EH (cell line): ENCODE measurements at regions not wholly inside any gene's neighbourhood (a gene's known extent, or its start where the extent isn't known, plus 50 kb on each side); places are given as distances from the start of the nearest gene placed in this dataset.

ENCODE experiments used
- DNase-seq: peaks from one replicate; pipeline ENCODE4 v3.0.0-alpha.2; 2015; ENCODE audit warnings: low read depth

DNA sequence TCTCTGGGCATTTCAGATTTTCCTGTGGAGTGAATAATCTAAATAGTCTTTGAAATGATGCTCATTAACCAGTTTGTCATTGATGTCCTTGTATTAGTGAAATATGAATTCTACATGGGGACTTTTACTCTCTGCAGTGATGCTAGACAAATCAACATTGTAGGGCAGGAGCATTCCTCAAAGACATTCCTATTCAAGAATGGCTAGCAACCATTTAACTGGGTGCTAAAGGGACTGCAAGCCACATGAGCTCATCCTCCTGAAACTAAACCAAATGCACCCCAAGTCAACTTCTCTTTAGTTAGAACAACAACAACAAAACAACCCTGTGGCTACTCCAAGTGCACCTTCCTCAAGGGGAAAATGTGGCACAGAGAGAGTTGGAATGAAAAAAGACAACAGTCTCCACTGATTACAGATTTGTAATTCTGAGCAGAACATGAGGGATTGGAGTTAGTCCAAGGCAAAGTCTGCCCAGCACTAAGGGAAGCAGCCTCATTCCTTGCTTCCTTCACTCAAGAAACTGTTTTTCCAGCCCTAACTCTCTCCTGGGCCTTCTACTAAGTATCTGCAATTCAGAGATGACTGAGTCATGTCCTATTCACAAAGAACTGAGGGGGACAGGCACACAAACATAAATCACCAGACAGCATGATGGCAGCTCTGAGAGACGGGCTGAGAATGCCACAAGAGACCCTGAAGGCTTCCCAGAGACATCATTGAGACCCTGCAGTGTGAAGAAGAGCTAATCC is 82.0 kb upstream of the WWC1 start:
- peak; percentile 22 for DNase-seq

DNA sequence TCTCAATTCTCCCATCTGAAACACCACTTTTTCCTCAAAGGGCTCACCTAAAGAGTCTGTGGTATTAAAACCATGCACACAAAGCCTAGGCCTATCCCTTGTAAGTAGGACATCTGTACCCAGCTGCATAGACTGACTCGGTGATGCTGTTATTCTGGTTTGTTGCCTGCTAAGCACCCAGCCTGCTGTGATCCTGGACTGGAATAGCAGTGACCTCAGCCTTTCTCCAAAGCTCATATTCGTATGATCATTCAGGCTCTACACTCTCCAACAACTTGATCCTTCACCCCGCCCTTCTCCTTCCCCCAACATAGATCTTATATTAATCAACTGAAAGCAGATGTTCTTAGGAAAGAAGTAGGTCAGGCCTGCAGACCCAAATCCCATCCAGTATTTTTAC is 81.4 kb upstream of the WWC1 start:
- DNase-seq = no peak

DNA sequence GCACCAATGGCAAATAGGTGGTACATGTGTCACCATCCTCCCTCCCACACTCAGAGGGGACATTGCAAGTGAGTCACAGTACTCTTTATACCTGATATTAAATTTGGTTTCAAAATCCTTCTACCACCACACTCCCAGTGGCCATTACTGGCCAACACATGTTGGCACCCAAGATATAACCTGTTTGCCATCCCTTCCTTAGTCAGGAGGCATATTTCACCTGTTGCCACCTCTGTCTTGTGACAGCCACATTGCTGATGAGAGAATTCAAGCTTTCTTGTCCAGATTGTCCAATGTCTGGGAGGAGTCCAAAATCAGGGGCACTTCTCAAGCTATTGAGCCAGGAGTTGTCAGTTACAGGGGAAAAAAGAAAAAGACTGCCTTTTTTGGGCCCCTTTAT is 80.2 kb upstream of the WWC1 start:
- DNase-seq = no peak

GRCh38 chr5:168211936-168212335 is 79.5 kb upstream of the WWC1 start:
- no peak for DNase-seq

DNA sequence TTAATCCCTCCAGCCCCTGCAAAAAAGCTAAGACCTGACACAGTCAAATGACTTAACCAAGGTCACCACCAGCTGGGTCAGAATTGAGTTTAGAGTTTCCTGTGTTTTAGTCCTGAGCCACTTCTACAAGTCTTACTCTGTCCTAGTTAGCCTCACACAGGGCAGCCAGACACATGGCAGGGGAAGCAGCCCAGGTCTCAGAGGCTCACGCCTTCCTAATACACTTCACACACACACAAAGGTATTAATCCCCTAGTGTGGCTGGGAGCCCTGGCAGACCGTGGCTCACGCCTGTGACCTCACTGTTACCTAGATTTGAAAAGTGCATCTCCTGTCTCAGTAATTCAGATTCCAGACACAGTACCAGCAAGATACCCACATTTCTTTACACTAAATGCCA is 77.4 kb upstream of the WWC1 start:
- no peak for DNase-seq

DNA sequence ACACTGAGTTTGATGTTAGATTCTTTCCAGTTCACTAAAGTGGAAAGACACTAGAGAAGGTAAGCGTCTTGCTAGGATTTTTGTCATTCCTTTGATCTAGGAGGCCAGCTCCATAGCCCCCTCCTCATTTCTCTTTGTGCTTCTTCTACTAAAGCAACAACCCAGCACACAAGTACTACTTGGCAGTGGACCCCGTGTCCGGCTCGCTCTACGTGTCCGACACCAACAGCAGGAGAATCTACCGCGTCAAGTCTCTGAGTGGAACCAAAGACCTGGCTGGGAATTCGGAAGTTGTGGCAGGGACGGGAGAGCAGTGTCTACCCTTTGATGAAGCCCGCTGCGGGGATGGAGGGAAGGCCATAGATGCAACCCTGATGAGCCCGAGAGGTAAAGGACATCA is 76.6 kb upstream of the WWC1 start:
- DNase-seq = no peak

DNA sequence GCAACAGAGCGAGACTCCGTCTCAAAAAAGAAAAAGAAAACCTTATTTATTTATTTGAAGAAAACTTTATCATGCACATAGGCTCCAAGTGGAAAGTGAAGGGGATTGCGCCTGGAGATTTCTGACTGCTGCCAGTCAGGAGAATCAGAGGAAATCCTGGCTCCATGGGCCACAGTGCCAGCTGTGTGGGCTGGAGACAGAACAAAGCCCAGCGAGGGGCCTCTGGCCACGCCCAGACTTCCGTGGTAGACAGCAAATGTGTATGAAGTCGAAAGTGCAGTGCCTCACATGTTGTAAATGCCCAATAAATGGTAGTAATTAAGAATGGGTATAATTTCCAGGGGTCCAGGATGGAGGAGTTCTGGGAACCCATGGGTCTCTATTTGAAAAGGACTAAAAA is 75.8 kb upstream of the WWC1 start:
- no peak for DNase-seq

- no peak for DNase-seq
Observed at GRCh38 chr5:168216989-168217388, 74.5 kb upstream of the WWC1 start.

DNA sequence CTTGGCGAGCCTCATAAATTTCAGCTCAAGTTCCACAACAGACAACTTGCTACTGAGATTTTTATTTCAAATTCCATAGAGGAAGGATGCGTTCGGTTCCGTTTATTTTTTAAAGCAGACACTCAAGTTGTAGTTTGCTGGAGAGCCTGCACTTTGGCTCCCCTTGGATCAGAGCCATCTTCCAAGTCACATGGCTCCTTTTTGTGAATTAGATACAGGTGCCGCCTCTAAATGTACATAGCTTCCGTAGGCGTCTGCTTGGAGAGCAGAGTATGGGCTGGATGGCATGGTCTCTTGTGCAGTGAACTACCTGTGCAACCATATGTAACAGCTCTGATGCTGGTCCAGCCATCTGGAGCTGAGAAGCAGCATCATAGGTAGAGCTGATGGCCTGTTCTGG is 73.9 kb upstream of the WWC1 start:
- DNase-seq = no peak

DNA sequence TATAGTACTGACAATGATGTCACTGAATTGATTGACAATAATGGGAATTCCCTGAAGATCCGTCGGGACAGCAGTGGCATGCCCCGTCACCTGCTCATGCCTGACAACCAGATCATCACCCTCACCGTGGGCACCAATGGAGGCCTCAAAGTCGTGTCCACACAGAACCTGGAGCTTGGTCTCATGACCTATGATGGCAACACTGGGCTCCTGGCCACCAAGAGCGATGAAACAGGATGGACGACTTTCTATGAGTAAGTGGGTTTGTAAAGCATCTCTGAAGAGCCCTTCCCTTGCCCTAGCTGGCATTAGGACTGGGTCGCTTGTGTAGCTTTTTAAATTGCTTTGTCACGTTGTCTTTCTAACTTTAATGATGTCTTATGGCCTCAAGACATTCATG is 72.7 kb upstream of the WWC1 start:
- DNase-seq = no peak

GRCh38 chr5:168219515-168220410 is 71.7 kb upstream of the WWC1 start:
- peak; percentile 74 for DNase-seq

GRCh38 chr5:168224085-168224484 is 67.4 kb upstream of the WWC1 start:
- DNase-seq = no peak

GRCh38 chr5:168226012-168226411 is 65.4 kb upstream of the WWC1 start:
- DNase-seq = no peak

GRCh38 chr5:168227001-168227400 is 64.4 kb upstream of the WWC1 start:
- no peak for DNase-seq

DNA sequence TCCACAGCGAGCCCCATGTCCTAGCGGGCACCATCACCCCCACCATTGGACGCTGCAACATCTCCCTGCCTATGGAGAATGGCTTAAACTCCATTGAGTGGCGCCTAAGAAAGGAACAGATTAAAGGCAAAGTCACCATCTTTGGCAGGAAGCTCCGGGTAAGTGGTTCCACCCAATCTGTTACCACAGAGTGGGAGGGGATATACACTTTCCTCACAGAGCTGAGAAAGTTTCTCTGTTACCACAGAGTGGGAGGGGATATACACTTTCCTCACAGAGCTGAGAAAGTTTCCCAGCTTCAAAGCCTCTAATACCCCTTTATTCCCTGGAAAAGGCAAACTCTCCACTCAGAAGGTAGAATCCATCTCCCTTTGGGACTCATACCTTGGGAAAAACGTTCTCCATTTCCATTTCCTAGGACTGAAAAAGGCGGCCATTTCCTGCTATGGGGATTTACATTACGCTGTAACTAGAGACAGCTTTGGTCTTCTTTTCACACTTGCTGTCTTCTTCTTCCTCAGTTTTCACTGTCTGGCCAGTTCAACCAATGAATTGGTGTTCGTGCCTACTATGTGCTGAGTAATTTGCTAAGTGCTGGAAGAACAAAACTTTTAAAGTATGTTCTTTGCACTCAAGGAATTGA is 63.4 kb upstream of the WWC1 start:
- DNase-seq = peak; percentile 6

DNA sequence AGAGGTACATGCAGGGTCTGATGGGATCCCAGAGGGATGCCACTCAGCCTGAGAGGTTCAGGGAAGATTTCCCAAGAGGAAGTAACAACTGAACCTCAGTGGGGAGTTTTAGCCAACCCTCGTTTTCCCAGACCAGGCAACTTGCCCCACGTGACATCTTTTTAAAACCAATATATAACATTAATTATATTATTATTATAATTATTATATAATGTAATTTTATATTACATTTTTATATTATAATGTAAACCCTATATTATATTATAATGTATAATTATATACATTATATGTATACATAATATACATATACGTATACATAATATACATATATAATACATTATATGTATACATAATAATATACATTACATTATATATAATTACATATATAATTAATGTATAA is 62.8 kb upstream of the WWC1 start:
- DNase-seq = no peak

GRCh38 chr5:168234133-168234532 is 57.3 kb upstream of the WWC1 start:
- no peak for DNase-seq

GRCh38 chr5:168238463-168238862 is 53.0 kb upstream of the WWC1 start:
- peak; percentile 33 for DNase-seq

- no peak for DNase-seq
Observed at GRCh38 chr5:168239325-168239724, 52.1 kb upstream of the WWC1 start.
